ENCODE measurements at regions not wholly inside any gene's neighbourhood (a gene's known extent, or its start where the extent isn't known, plus 50 kb on each side); places are given as distances from the start of the nearest gene placed in this dataset.
"Not testable (repeated sequence)": the region's sequence is repeated elsewhere in the genome, so short reads cannot be mapped to it uniquely, and the experiment has no call there.

DNA sequence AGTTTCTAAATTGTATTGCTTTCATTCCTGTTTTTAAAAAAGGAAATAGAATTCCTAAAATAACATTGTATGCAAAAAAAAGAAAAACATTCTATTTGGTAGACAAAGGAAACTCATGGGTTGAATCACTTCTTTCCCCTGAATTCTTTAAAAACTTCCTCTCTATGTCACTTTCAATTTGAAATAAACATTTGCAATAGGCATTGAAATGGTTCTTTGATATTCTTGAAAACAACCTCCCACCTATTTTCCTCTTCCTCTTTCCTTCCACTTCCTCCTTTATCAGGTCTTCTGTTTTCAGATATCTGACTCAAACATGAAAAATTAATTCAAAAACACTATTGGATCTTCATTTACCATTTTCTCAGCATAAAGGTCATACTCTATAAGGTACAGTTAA, 442.0 kb upstream of the MEF2C start:
- DNase-seq (ENCODE audit: low read depth), result no peak
- no peak overlapping the region for H3K4me3 ChIP-seq (ENCODE audit: control insufficient read depth, low read depth, low read length)
- TF ChIP-seq, protein P1, sequence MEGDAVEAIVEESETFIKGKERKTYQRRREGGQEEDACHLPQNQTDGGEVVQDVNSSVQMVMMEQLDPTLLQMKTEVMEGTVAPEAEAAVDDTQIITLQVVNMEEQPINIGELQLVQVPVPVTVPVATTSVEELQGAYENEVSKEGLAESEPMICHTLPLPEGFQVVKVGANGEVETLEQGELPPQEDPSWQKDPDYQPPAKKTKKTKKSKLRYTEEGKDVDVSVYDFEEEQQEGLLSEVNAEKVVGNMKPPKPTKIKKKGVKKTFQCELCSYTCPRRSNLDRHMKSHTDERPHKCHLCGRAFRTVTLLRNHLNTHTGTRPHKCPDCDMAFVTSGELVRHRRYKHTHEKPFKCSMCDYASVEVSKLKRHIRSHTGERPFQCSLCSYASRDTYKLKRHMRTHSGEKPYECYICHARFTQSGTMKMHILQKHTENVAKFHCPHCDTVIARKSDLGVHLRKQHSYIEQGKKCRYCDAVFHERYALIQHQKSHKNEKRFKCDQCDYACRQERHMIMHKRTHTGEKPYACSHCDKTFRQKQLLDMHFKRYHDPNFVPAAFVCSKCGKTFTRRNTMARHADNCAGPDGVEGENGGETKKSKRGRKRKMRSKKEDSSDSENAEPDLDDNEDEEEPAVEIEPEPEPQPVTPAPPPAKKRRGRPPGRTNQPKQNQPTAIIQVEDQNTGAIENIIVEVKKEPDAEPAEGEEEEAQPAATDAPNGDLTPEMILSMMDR (IDR thresholded peaks at IDR 0.05; ENCODE audit: control insufficient read depth, insufficient read depth, low read depth, low read length, missing control alignments), result no peak

- no peak for DNase-seq (ENCODE audit: low read depth)
- TF ChIP-seq, protein P1 (IDR thresholded peaks at IDR 0.05; ENCODE audit: control insufficient read depth, insufficient read depth, low read depth, low read length, missing control alignments), result no peak
- H3K4me3 ChIP-seq (ENCODE audit: control insufficient read depth, low read depth, low read length), result no peak overlapping the region
Observed at GRCh38 chr5:89320421-89321277, 437.7 kb upstream of the MEF2C start.

DNA sequence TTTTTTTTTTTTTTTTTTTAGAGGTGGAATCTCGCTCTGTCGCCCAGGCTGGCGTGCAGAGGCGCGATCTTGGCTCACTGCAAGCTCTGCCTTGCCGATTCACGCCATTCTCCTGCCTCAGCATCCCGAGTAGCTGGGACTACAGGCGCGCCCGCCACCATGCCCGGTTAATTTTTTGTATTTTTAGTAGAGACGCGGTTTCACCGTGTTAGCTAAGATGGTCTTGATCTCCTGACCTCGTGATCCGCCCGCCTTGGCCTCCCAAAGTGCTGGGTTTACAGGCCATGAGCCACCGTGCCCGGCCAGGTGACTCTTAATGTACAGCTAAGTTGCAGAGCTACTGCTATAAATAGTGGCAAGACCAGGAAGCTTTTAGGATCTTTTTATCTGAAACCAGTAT, 434.9 kb upstream of the MEF2C start:
- not testable (repeated sequence) for H3K4me3 ChIP-seq (ENCODE audit: control insufficient read depth, low read depth, low read length); DNase-seq (ENCODE audit: low read depth)

DNA sequence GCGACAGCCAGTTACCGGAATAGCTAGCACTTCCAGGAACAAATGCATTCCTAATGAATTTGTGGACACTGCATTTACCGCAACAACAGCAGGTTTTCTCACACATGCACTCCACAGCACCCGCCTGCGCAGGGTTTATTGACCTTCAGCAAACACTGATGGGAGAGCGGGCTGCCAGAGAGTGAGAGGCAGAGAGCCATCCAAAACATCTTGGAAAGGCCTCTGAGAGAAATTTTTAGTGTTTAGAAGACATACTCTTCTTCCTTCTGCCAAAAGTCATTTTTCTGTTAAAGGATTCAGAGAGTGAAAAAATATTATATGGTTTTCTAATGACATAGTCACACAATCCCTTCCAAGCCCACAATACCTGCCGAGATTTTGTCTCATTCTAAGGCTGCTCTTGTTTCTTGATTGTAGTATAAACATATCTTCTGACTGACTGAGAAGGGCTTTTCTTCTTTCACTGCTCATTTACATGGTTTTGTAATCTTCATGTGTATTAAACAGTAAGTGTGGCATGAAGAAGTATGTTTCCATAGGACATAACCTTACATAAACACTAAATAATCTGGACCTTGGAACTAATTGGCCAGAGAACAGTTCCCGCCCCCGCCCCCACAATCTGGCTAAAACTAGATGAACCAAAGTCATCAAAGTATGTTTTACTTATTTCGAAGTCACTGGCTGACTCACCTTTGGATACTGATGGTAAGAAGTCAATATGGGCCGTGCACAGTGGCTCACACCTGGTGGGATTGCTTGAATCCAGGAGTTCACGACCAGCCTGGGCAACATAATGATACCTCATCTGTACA, 432.5 kb upstream of the MEF2C start:
- TF ChIP-seq, protein P1 (IDR thresholded peaks at IDR 0.05; ENCODE audit: control insufficient read depth, insufficient read depth, low read depth, low read length, missing control alignments), result no peak
- no peak overlapping the region for H3K4me3 ChIP-seq (ENCODE audit: control insufficient read depth, low read depth, low read length)
- DNase-seq (ENCODE audit: low read depth), result no peak

- TF ChIP-seq, protein P1 (IDR thresholded peaks at IDR 0.05; ENCODE audit: control insufficient read depth, insufficient read depth, low read depth, low read length, missing control alignments), result no peak
- no peak overlapping the region for H3K4me3 ChIP-seq (ENCODE audit: control insufficient read depth, low read depth, low read length)
- peak; percentile 73 for DNase-seq (ENCODE audit: low read depth)
Observed at GRCh38 chr5:89313804-89314588, 431.0 kb upstream of the MEF2C start.

- no peak overlapping the region for H3K4me3 ChIP-seq (ENCODE audit: control insufficient read depth, low read depth, low read length)
- TF ChIP-seq, protein P1 (IDR thresholded peaks at IDR 0.05; ENCODE audit: control insufficient read depth, insufficient read depth, low read depth, low read length, missing control alignments), result no peak
- DNase-seq (ENCODE audit: low read depth), result no peak
Observed at GRCh38 chr5:89313044-89313443, 430.1 kb upstream of the MEF2C start.

All from AG09309 (cell line).